GM19351 (cell line): ENCODE measurements at regions not wholly inside any gene's neighbourhood (a gene's known extent, or its start where the extent isn't known, plus 50 kb on each side); places are given as distances from the start of the nearest gene placed in this dataset.

Experiments
- ATAC-seq: cut with Tn5 transposase; IDR thresholded peaks from one replicate; pipeline ENCODE4 v1.9.1; 2021; ENCODE audit warnings: mild to moderate bottlenecking, moderate library complexity; ENCODE audit not compliant: unreplicated experiment

DNA sequence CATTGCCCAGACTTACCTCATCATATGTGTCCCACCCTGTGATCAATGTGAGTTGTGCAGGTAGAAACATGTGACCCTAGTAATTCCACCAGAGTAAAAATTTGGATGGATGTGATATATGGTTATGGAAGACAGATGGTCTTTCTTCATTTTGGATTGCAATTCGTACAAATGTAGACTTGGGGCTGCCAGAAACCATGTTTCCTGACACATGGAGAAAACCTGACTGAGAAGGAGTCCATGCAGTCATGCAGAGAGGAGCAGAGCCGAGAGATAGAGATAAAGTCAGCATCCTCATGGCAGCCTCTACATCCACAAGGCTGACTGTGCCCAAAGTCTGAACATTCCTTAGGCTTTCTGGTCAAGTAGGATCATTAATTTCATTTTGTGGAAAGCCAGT is 678.1 kb upstream of the KIRREL3 start:
- ATAC-seq: no peak

DNA sequence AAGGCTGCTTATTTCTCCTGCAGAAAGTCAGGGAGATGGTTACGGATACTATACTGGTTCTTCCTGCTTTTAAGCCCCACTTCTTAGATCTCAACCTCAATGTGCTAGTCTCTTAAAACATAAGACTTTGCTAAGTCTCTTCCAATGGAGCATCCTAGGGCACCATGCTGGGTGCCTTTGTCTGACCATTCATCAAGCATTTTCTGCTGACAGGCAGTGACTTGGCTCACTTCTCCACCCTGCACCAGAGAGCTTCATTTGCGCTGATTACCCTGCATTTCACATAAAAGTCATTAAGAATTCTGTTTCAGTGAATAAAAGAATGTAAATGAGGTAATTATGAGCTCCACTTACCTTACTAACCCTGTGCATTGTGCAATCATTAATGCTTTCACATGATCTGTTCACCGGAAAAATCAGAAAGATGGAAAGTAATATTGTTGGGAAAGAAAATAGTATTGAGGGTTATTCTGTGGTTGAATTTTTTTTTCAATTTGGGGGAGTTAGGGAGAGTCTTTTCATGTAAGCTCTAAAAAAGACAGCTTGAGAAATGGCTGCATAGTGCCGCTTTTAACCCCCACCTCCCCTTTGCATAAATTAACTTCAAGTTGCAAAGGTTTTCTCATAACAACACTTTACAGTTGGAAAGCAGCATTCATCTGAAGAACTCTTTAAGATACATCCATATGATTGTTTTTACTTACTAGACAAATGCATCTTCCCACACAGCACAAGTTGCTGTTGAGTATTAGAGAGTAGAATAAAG is 677.3 kb upstream of the KIRREL3 start:
- ATAC-seq: no peak

DNA sequence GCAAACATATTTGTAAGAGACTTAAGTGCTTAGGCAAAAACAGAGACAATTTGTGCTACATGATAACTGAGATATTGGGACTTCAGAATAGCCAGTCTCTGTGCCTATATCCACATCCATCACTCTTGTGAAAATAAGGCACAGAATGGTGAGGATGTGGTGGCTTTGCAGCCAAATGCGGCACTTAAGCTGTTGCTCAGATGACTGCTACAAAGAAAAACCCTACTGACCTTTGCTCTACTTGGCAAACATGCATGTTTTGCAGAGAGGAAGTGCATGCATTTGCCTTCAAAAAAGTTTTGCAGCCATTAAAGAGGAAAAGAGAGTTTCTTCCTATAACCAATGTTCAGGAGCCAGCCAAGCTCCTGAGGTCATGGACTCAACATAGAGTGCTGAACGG is 675.0 kb upstream of the KIRREL3 start:
- ATAC-seq: no peak

DNA sequence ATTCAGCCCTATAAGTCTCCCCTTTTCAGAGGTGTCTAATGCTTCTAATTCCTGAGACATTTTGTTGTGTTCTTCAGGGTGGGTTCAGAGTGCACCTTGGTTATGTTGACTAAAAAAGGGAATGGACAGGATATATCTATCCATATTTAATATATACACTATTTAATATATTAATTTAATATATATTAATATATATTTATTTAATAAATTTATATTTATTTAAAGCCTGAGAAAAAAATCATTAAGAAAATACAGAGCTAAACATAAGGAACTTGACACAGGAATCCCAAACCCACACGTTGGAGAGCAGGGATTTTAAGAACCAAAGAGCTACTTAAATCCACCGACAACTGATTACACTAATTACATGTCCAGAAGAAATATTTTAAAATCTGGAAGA is 674.2 kb upstream of the KIRREL3 start:
- ATAC-seq: no peak

DNA sequence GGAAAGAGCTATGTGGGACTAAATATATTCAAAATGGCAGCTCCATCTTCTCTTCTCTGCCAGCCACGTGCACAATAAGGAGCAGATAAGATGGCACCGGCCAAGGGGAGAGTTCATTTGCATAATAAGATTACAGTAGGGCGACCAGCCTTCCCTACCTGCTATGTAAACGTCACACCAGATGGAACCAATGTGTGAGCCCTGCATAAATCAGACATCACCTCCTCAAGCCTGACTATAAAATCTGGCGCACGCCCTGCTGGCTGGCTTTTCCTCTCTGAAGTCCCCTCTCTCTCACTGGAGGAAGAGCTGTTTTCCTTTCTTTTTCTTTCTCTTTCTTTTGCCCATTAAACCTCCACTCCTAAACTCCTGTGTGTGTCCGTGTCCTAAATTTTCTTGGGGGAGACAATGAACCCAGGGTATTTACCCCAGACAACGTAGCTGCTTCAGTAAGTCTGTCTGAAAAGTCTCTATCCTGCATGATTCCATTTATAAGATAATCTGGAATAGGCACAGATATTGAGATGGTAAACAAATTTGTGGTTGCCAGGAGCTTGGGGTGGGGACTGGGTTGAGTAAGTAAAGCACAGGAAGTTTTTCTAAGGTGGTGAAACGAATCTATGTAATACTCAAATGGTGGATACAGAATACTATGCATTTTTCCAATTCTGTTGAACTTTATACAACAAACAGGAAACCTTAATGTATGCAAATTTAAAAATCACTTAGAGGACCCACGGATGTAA is 670.0 kb upstream of the KIRREL3 start:
- no peak for ATAC-seq

DNA sequence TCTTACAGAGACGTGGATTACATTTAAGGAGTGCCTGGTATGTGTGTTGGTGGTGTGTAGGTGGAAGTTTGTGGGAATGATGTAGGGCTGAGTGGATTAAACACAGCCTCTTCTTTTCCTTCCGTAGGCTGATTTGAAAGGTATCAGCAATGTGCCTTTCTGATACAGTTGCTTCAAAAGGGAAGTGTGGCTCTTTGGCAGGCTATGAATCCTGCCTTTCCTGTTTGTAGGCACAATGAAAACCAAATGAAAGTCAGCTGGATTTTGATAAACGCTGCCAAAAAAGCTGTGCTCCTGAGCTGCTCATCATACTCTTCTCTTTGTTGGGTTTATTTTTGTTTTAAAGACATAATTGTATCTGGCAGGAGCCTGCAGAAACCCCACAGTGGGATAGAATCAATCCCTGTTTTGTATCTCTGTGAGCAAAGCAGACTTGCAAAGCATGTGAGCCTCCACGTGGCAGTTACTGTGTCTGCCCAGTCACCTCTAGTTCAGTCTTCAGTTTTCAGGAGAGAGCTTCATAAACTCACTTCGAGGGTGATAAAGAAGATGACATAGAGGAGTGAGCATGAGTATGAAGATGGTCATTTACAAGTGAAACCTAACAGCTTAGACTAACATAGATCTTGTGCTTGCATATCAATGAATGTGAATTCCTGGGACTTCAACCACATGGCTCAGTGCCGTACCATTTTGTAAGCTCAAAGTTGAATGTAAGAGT is 655.7 kb upstream of the KIRREL3 start:
- ATAC-seq: no peak

DNA sequence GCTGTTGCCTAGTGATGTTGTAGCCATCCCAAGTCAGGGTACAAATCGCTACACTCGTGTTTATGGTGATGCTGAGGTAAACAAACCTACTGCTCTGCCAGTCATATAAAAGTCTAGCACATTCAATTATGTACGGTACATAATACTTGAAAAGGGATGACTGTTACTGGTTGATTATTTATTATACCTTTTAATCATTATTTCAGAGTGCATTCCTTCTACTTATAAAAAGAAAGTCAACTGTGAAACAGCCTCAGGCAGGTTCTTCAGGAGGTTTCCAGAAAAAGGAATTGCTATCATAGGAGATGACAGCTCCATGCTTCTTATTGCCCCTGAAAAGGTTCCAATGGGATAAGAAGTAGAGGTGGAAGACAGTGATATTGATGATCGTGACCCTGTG is 652.5 kb upstream of the KIRREL3 start:
- ATAC-seq: no peak

DNA sequence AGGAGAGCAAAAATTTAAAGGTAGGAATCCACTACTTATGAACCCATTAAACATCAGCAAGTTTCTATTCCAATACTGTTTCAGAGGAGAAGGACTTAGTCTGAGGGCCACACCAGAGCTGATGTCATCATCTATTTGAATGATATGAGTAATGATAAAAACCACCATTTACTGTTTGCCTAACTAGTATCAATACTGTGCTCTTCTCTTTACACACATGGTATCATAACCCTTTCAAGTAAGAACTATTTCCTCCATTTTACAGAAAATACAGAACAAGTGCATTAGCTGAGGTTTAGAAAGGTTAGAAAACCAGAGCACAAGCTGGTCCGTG is 651.3 kb upstream of the KIRREL3 start:
- peak; percentile 76 for ATAC-seq

DNA sequence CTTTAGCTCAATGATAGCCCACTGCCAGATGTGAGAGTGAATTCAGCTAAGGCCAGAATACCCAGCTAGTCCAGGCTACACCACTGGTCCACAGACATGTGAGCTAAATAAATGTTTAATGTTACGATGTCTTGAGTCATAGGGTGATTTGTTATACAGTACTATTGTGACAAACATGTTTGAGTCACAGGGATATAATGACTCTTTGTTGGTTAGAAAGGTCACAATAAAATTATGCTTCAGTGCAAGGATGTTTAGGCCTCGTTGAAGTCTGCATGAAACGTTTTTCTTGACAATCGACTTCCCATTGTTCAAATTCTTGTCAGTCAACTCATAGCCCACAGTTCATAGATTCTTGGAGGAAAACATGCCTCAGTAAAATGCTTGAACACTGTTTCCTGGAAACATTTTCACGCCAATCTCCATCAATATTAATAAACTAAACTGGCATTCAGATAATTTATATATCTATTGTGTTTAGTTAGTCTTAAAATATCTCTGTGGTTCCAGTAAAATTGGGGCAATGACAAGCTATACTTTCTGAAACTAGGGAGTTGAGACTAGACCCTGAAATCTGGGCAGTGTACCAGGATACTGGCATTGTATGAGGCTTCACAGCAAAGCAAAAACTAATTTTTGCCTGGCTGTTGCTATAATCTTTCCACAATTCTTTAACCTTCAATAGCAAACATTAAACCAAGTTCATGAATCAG is 650.8 kb upstream of the KIRREL3 start:
- ATAC-seq: no peak

DNA sequence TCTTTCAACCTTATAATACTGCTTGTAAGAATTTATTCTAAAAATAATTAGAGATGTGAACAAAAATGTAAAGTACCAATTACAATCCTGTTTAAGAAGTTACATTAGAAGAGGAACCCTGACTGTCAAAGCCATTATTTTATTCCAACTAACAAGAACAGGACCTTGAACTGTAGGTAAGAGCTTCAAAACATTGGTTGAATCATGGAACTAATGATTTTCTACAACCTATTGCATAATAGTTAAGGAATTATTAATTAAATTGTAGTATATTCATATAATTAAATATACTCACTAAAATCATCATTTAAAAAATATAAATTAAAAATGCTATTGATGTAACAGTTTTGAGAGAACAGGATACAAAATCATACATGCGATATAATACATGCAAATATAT is 649.4 kb upstream of the KIRREL3 start:
- ATAC-seq: no peak

DNA sequence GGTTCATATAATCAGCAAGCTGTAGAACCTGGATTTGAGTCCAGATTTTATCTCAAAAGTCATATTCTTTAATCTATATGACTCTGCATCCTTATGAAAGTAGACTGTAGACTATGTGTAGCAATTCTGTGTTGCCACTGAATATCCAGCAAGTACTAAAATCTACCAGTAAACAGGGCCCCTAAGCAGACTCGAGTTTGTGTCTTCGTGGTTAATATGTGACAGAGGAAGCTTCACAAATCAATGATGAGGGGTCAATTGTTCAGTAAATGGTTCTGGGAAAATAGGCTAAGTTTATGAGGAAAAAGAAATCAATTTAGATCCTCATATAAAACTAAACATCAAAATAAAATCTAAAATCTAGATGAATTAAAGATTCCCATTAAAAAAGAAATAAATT is 648.5 kb upstream of the KIRREL3 start:
- ATAC-seq: peak; percentile 3

DNA sequence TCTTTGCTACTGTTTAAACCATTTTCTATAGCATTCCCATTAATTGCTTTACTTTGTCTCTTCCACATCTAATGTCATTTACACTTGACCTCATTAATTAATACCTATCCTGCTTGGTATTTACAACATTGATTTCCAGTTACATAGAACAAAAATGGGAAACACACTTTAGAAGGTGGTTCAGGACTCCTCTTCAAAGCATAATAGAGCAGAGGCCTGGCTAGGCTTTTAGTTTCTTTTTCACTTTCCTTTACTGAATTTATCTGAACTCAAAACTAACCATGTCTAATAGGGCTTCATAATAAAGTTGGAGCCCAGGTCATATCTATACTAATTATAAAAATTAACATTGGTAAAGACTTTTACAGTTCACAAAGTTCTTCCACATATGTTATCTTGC is 648.0 kb upstream of the KIRREL3 start:
- peak; percentile 41 for ATAC-seq

DNA sequence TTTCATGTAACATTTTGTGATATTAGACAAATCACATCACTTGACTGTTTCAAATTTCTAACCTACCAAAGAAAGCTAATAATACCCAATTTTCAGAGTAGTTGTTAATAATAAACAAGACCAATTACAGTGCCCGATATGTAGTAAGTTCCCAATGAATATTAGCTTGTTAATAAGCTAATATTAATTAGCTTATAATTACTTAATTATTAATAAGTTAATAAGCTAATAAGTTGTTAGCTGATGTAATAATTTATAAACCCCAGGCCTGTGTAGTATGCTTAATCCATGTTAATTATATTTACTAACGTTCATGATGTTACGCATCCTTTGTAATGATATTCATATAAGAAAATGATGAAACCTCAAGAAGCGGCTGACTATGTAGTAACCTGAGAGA is 643.8 kb upstream of the KIRREL3 start:
- no peak for ATAC-seq

DNA sequence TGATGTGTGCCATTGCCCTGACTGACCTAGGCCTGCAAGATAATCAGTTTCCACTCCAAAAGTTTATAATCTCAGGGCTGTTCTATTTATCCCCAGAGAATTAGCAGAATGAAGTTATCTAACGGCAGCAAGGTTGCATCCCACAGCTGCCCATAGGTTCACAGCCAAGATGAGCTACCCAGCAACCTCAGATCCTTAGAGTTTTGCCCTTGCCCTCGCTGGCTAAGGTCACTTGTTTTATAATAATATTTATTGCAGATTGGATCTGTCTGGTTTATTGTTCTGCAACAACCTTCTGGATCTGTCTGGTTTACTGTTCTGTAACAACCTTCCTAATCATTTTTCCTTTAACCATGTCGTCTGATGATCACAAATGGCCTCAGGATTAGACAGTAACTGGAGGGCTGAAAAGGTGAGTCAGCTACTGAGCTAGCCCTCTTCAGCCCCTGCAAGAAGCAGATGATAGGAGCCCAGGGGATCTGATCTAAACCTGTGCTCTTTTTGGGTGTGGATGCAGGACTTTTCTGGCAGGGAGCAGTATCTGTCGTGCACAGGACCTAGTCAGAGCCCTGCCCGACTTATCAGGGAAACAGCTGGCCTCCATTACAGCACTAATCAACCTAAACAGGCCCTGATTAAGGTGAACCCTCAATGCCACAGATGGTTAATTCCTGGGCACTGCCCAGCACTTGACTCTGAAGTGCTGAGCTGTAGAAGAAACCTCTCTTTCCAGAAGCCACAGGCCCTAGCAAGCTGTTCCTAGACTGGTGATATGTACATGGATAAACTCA is 642.9 kb upstream of the KIRREL3 start:
- no peak for ATAC-seq

DNA sequence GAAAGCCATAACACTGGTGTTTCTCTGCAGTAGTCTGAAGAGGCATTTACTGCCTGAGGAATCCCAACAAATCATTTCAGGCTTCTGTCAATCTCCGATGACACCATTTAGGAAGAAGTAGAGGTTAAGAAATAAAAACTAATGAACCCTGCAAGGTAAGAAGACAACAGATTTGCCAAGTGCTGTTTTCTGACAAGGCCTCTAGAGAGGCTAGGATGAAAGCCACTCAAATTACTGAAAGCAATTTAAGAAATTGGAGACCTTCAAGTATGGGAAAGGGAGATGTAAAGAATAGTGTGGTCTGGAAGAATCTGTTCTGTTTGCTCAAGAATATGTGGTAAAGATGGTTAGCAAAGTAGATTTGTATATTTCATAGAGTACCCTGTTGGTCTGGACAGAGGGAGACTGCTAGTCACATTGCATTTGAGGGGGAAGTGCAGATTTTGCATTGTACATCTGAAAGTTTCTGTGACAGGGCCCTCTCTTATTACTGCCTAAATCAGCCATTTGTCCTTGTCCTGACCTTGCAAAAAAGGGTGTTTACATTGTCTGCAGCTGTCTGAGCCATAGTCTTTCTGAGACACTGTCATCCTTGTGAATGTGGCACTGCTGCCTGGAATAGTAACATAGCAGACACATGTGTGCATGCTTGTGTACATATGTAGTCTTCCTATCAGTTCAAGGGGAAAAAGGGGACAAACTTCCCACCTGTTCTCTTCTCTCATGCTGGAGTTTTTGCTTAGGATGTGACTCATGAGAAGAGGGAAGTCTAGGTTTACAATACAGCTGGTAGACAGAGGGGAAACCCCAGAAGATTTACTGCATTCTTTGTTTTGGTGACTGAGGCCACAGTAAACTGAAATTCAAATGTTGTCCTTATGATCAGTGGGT is 640.2 kb upstream of the KIRREL3 start:
- ATAC-seq: peak; percentile 59

DNA sequence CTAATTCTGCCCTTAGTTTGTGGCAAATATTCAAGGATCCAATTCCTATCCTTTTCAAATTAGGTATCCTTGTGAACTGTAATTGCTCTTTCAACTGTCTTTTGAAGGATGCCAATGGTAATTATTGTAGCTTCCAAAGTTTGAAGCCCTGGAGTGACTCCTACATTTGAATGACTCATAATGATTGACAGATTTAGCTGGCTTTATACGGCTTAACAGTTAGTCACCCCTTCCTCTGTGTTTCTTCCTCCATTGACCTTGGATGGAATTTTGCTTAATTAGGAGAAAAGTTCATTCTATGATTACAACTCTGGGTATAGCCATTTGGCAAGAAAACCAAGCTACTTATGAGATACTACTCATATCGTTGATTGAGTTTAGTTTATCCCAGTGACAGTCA is 639.3 kb upstream of the KIRREL3 start:
- ATAC-seq: no peak

DNA sequence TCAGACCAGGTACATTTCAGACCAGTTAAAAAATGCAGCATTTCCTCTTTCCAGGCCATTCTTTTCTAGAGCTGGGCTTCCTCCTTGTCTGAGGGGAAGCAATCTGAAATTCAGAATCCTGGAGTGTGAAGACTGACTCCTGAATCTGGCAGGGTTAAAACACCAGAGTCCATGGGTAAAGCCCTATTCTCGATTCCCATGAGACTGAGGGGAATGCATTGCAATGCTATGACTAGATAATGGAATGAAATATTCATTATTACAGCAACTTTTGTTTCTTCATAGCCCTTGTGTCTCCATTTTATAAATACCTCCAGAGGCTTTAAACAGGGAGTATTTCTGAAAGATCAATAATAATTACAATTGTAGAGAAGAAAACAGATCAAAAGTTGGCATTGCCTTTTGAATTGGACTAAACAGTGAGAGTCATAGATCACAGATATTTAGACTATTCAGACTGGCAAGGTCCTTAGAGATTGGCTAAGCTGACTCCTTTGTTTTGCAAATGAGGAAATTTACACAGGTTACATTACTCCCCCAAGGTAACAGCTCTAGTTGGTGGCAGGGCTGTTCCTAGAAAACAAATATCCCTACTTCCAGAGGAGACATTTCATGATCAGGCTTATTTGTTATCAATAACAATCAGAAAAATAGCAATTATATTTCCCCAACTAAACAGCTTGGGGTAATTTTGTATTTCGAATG is 632.6 kb upstream of the KIRREL3 start:
- peak; percentile 31 for ATAC-seq

DNA sequence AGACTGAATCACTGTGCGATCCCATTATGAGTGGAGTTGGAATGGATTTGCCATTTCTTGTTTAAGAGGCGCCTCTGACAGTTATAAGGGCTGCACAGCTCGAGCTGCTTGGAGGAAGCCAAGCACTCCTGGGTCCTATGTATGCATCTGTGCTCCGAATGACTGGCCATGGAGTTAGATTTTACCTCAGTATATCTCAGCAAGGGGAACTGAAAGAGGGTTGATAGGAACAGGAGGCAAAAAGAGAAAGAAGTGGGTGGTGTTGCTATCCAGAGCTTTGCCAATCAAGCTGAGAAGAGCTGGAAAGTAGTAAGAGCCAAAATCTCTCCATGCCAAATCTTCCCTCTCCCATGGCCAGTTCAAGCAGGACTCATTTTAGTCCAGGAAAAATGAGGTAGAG is 632.0 kb upstream of the KIRREL3 start:
- peak; percentile 86 for ATAC-seq

DNA sequence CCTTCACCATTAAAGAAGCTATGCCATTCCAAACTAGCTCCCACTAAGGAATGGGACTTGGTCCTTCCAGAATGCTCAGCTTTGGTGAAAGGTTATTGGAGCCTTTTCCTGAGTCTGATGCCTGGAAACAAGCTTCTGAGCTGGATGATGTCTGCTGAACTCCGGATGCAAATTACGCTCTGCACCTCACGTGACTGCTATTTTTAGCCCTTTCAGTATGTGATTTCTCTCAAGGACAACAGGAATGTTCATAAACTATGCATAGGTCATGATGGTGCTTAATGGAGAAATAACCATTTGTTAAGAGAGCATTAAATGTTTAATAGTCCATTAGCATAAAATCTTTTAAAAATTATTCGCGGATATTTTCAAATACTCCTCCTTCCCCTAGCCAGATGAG is 631.4 kb upstream of the KIRREL3 start:
- ATAC-seq: no peak
